Endothelial cell of umbilical vein (primary cell): ENCODE measurements at regions not wholly inside any gene's neighbourhood (a gene's known extent, or its start where the extent isn't known, plus 50 kb on each side); places are given as distances from the start of the nearest gene placed in this dataset.

Experiments
- BruUV-seq: library from RNA; stranded (reverse); fragments of 400-500 nt; replicated peaks from 2 replicates; lab custom pipeline; 2021; lab: Mats Ljungman, UMichigan
- CTCF ChIA-PET: fragments of 300-600, 350-600 bp; sonication (Branson Sonifier 250); formaldehyde crosslinking; loops from one replicate; lab custom pipeline; 2021; ENCODE audit warnings: antibody characterized with exemption, inconsistent platforms; lab: Charles Lee
- POLR2A ChIA-PET: fragments of 300-600, 350-600 bp; sonication (Branson Sonifier 250); formaldehyde crosslinking; loops from one replicate; lab custom pipeline; 2021; ENCODE audit warnings: antibody characterized with exemption, inconsistent platforms; lab: Charles Lee
- DNase-seq: peaks from one replicate; pipeline ENCODE4 v3.0.0-alpha.2; 2011; ENCODE audit warnings: low read depth, low spot score
- FAIRE-seq: peaks from 2 replicates; lab custom pipeline; 2011; peaks lifted over from hg19 to GRCh38; lab: Jason Lieb, UNC
- H2AFZ ChIP-seq: 2 replicates; pipeline ENCODE4 v1.6.0; 2012; ENCODE audit warnings: low read depth, low read length, control low read depth, inconsistent platforms
- H3K27ac ChIP-seq: 2 replicates; pipeline ENCODE4 v1.5.1; 2011; ENCODE audit warnings: low read depth, mild to moderate bottlenecking, control low read depth, low read length, moderate library complexity; ENCODE audit not compliant: insufficient read depth
- H3K27me3 ChIP-seq, 2 experiments: 2 replicates each; pipeline versions ENCODE4 v1.6.0 to v1.6.1; 2011; ENCODE audit warnings: low read length in 2 of 2, mixed read lengths in 1 of 2; ENCODE audit not compliant: control insufficient read depth in 2 of 2, insufficient read depth in 2 of 2
- H3K36me3 ChIP-seq, 2 experiments: 2 replicates in 1 of 2; 3 replicates in 1 of 2; pipeline ENCODE4 v1.5.1; 2011; ENCODE audit warnings: low read length in 2 of 2, mild to moderate bottlenecking in 1 of 2, moderate library complexity in 1 of 2; ENCODE audit not compliant: control insufficient read depth in 2 of 2, insufficient read depth in 2 of 2; ENCODE audit errors: extremely low read depth in 1 of 2
- H3K4me1 ChIP-seq: 3 replicates; pipeline ENCODE4 v1.5.1; 2011; ENCODE audit warnings: mild to moderate bottlenecking, low read length; ENCODE audit not compliant: control insufficient read depth, insufficient read depth; ENCODE audit errors: extremely low read depth
- H3K4me2 ChIP-seq: 2 replicates; pipeline ENCODE4 v1.6.1; 2011; ENCODE audit warnings: low read length, control low read depth, mixed read lengths; ENCODE audit not compliant: insufficient read depth
- H3K4me3 ChIP-seq, 3 experiments: fragments of 200-600 bp in 1 of 3; sonication (generic), shearing (Covaris generic) in 1 of 3; replicated peaks in 1 of 3; 2 replicates each; pipeline ENCODE4 v1.5.1; 2011 to 2016; ENCODE audit warnings: control low read depth in 3 of 3, low read length in 3 of 3, mild to moderate bottlenecking in 2 of 3, inconsistent platforms in 1 of 3, low read depth in 1 of 3, moderate library complexity in 1 of 3; ENCODE audit not compliant: insufficient read depth in 1 of 3
- H3K79me2 ChIP-seq: 2 replicates; pipeline ENCODE4 v1.6.0; 2012; ENCODE audit warnings: low read length, inconsistent platforms; ENCODE audit not compliant: control insufficient read depth, insufficient read depth
- H3K9ac ChIP-seq: replicated peaks from 2 replicates; pipeline ENCODE3; 2011; ENCODE audit warnings: low read length, control low read depth; ENCODE audit not compliant: insufficient read depth; ENCODE audit errors: extremely low read depth
- H3K9me1 ChIP-seq: replicated peaks from 3 replicates; pipeline ENCODE4 v1.6.0; 2011; ENCODE audit warnings: mild to moderate bottlenecking, low read length; ENCODE audit not compliant: control insufficient read depth, insufficient read depth; ENCODE audit errors: extremely low read depth
- H3K9me3 ChIP-seq: replicated peaks from 2 replicates; pipeline ENCODE4 v1.5.1; 2012; ENCODE audit warnings: low read length, inconsistent platforms; ENCODE audit not compliant: control insufficient read depth, insufficient read depth
- H4K20me1 ChIP-seq: replicated peaks from 2 replicates; pipeline ENCODE3; 2011; ENCODE audit warnings: mild to moderate bottlenecking, low read length; ENCODE audit not compliant: control insufficient read depth, insufficient read depth; ENCODE audit errors: extremely low read depth
- CTCF ChIP-seq, 2 donors: IDR thresholded peaks; 1 replicate in 1 of 2; 2 replicates in 1 of 2; pipeline ENCODE4 v1.5.1; 2011; ENCODE audit warnings: low read length in 2 of 2, mild to moderate bottlenecking in 2 of 2, moderate library complexity in 2 of 2, control low read depth in 1 of 2, inconsistent platforms in 1 of 2, low read depth in 1 of 2; ENCODE audit not compliant: insufficient read depth in 1 of 2; ENCODE audit errors: extremely low read depth in 1 of 2
- EZH2 ChIP-seq: IDR thresholded peaks from 2 replicates; pipeline ENCODE4 v1.6.1; 2012; ENCODE audit warnings: borderline replicate concordance, low read depth, mild to moderate bottlenecking, moderate library complexity, low read length, inconsistent platforms; ENCODE audit not compliant: severe bottlenecking
- FOS ChIP-seq: IDR thresholded peaks from 2 replicates; pipeline ENCODE4 v1.6.1; 2011; ENCODE audit warnings: mild to moderate bottlenecking, low read length, moderate library complexity, borderline replicate concordance; ENCODE audit not compliant: insufficient read depth
- GATA2 ChIP-seq: IDR thresholded peaks from 2 replicates; pipeline ENCODE4 v1.7.0; 2011; ENCODE audit warnings: low read depth, mild to moderate bottlenecking, moderate library complexity, mixed read lengths, low read length; ENCODE audit not compliant: insufficient read length, insufficient read depth
- JUN ChIP-seq: IDR thresholded peaks from 2 replicates; pipeline ENCODE4 v1.6.1; 2011; ENCODE audit warnings: borderline replicate concordance, low read depth; ENCODE audit not compliant: insufficient read length, insufficient read depth
- MYC ChIP-seq: IDR thresholded peaks from one replicate; pipeline ENCODE4 v1.6.1; 2011; ENCODE audit warnings: mild to moderate bottlenecking, low read depth, low read length
- POLR2A ChIP-seq: IDR thresholded peaks from 2 replicates; pipeline ENCODE4 v1.6.1; 2012; ENCODE audit warnings: low read depth, mild to moderate bottlenecking, control low read depth, low read length
- POLR2AphosphoS5 ChIP-seq: IDR thresholded peaks from 2 replicates; pipeline ENCODE4 v1.6.1; 2012; ENCODE audit warnings: low read depth, mild to moderate bottlenecking, control low read depth, low read length, moderate library complexity; ENCODE audit not compliant: insufficient read depth
- dilution Hi-C: fragments of 300-500 bp; cut with MboI; formaldehyde crosslinking; loops from one replicate; pipeline ENCODE4 v1.15.0; 2019; ENCODE audit warnings: low sequenced_read_pairs; ENCODE audit not compliant: extremely low pct_ligation_motif_present
- intact Hi-C: fragments of 100-400 bp; cut with micrococcal nuclease; formaldehyde crosslinking; loops from one replicate; pipeline ENCODE4 v1.10.0; 2022

DNA sequence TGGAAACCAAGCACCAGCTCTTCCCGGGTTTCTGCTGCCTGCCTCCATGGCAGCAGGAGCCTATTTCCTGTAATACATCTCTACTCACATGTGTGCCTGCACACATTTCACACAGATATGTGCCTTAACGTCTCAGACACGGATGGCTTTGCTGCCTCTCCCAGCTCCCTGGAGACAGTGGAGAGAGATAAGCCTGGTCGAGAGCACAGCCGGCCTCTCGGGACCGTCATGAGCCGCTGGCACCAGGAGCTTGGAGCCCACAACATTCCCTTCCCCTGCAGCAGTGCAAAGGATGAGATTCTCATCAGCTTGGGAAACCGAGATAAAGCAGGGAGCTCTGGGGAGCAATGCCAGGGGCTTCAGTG lies 587.7 kb downstream of the BRD1 start:
- no peaks in the 10 kb centered on the region for H3K79me2 ChIP-seq
- ChIA-PET POLR2A (no interaction called here), CTCF (no interaction called here)
- no peak overlapping the region for H2AFZ ChIP-seq
- dilution Hi-C loops (no loop called here), intact Hi-C loops (no loop called here)
- no peak overlapping the region for H3K4me3 ChIP-seq
- no peaks in the 10 kb centered on the region for H3K36me3 ChIP-seq
- DNase-seq (no peak), FAIRE-seq (no peak)
- no peaks in the 10 kb centered on the region for H4K20me1 ChIP-seq
- H3K9me1 ChIP-seq: no peaks in the 10 kb centered on the region
- H3K4me2 ChIP-seq: no peak overlapping the region
- no peak overlapping the region for H3K27ac ChIP-seq
- peaks cover 7% of the 10 kb centered on the region for H3K9me3 ChIP-seq
- no peaks in the 10 kb centered on the region for H3K27me3 ChIP-seq
- H3K9ac ChIP-seq: no peak overlapping the region
- BruUV-seq: no TSS peak
- no peaks in the 10 kb centered on the region for H3K4me1 ChIP-seq
- TF ChIP-seq JUN (no peak), MYC (no peak), CTCF (IDR thresholded peaks at IDR 0.05; ENCODE audit: extremely low read depth in 1 of 2, insufficient read depth in 1 of 2, low read depth in 1 of 2, low read length in 2 of 2) (no peak), GATA2 (no peak), EZH2 (no peak), POLR2A (no peak), POLR2AphosphoS5 (no peak), FOS (no peak)
